GM12892 (cell line): ENCODE measurements at regions not wholly inside any gene's neighbourhood (a gene's known extent, or its start where the extent isn't known, plus 50 kb on each side); places are given as distances from the start of the nearest gene placed in this dataset.

Source experiments
- POLR2A ChIP-seq: IDR thresholded peaks from 2 replicates; pipeline ENCODE4 v1.6.1; 2011; ENCODE audit warnings: low read depth, low read length, control low read depth
- POLR2AphosphoS5 ChIP-seq: IDR thresholded peaks from 2 replicates; pipeline ENCODE4 v1.6.1; 2011; ENCODE audit warnings: low read depth, low read length, control low read depth
- TAF1 ChIP-seq: IDR thresholded peaks from 2 replicates; pipeline ENCODE4 v1.6.1; 2011; ENCODE audit warnings: low read depth, mild to moderate bottlenecking, control low read depth, low read length, borderline replicate concordance

GRCh38 chr1:228944935-228945371 lies 209.7 kb downstream of the RHOU start:
- TF ChIP-seq POLR2AphosphoS5 (no peak), POLR2A (no peak), TAF1 (no peak)
